Liver (tissue), 3 donors: ENCODE measurements at regions not wholly inside any gene's neighbourhood (a gene's known extent, or its start where the extent isn't known, plus 50 kb on each side); places are given as distances from the start of the nearest gene placed in this dataset.

Source experiments
- RAD21 ChIP-seq, 2 donors: IDR thresholded peaks; 2 replicates each; pipeline ENCODE4 v1.6.1; 2016; ENCODE audit warnings: antibody characterized with exemption in 2 of 2, mild to moderate bottlenecking in 2 of 2
- RXRA ChIP-seq, 2 donors: IDR thresholded peaks; 2 replicates each; pipeline ENCODE4 v1.6.1; 2017 to 2018; ENCODE audit warnings: antibody characterized with exemption in 2 of 2, mild to moderate bottlenecking in 1 of 2
- TF ChIP-seq, protein P1 (sequence below): fragments of 150-350 bp; IDR thresholded peaks from 2 replicates; pipeline ENCODE4 v1.5.1; 2017; ENCODE audit warnings: improper control_type of control experiment, low read depth, low read length; ENCODE audit not compliant: missing input control
- donor health status: healthy.
- donor health status: healthy.

DNA sequence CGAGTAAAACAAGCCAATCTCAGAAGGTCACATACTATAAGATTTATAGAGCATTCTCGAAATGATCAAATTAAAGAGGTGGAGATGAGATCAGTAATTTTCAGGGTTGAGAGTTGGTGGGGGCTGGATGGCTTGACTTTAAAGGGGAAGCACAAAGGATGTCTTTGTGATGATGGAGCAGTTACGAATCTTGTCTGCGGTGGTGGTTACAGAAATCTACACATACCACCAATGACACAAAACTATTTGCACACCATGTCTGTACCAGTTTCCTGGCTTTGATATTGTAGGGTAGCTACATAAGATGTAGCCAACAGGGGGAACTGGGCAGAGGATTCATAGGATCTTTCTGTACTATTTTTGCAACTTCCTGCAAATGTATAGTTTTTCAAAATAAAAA lies 190.6 kb upstream of the SMIM21 start:
- TF ChIP-seq, protein P1, sequence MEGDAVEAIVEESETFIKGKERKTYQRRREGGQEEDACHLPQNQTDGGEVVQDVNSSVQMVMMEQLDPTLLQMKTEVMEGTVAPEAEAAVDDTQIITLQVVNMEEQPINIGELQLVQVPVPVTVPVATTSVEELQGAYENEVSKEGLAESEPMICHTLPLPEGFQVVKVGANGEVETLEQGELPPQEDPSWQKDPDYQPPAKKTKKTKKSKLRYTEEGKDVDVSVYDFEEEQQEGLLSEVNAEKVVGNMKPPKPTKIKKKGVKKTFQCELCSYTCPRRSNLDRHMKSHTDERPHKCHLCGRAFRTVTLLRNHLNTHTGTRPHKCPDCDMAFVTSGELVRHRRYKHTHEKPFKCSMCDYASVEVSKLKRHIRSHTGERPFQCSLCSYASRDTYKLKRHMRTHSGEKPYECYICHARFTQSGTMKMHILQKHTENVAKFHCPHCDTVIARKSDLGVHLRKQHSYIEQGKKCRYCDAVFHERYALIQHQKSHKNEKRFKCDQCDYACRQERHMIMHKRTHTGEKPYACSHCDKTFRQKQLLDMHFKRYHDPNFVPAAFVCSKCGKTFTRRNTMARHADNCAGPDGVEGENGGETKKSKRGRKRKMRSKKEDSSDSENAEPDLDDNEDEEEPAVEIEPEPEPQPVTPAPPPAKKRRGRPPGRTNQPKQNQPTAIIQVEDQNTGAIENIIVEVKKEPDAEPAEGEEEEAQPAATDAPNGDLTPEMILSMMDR = no peak
- TF ChIP-seq RAD21 (IDR thresholded peaks at IDR 0.05) (no peak), RXRA (IDR thresholded peaks at IDR 0.05) (no peak)
